ENCODE measurements at regions not wholly inside any gene's neighbourhood (a gene's known extent, or its start where the extent isn't known, plus 50 kb on each side); places are given as distances from the start of the nearest gene placed in this dataset.
"Not testable (repeated sequence)": the region's sequence is repeated elsewhere in the genome, so short reads cannot be mapped to it uniquely, and the experiment has no call there.

GRCh38 chr7:16266877-16267276, 154.5 kb downstream of the CRPPA start:
- no peak for DNase-seq (ENCODE audit: low spot score)

- not testable (repeated sequence) for DNase-seq (ENCODE audit: low spot score)
Measured at GRCh38 chr7:16266470-16266869, 154.9 kb downstream of the CRPPA start.

GRCh38 chr7:16265863-16266458, 155.4 kb downstream of the CRPPA start:
- no peak for DNase-seq (ENCODE audit: low spot score)

- DNase-seq (ENCODE audit: low spot score), result no peak
Measured at GRCh38 chr7:16264823-16265804, 156.2 kb downstream of the CRPPA start.

- no peak for DNase-seq (ENCODE audit: low spot score)
Measured at GRCh38 chr7:16264036-16264819, 157.1 kb downstream of the CRPPA start.

GRCh38 chr7:16263377-16263776, 158.0 kb downstream of the CRPPA start:
- DNase-seq (ENCODE audit: low spot score), result not testable (repeated sequence)

- DNase-seq (ENCODE audit: low spot score), result no peak
Measured at GRCh38 chr7:16261654-16262053, 159.7 kb downstream of the CRPPA start.

- no peak for DNase-seq (ENCODE audit: low spot score)
Measured at GRCh38 chr7:16261100-16261499, 160.2 kb downstream of the CRPPA start.

- DNase-seq (ENCODE audit: low spot score), result no peak
Measured at GRCh38 chr7:16260236-16260728, 161.1 kb downstream of the CRPPA start.

GRCh38 chr7:16256419-16256818, 164.9 kb downstream of the CRPPA start:
- not testable (repeated sequence) for DNase-seq (ENCODE audit: low spot score)

- not testable (repeated sequence) for DNase-seq (ENCODE audit: low spot score)
Measured at GRCh38 chr7:16255952-16256351, 165.4 kb downstream of the CRPPA start.

GRCh38 chr7:16250655-16251054, 170.7 kb downstream of the CRPPA start:
- not testable (repeated sequence) for DNase-seq (ENCODE audit: low spot score)

- DNase-seq (ENCODE audit: low spot score), result not testable (repeated sequence)
Measured at GRCh38 chr7:16249204-16249603, 172.1 kb downstream of the CRPPA start.

GRCh38 chr7:16248556-16248955, 172.8 kb downstream of the CRPPA start:
- DNase-seq (ENCODE audit: low spot score), result not testable (repeated sequence)

GRCh38 chr7:16244469-16244868, 176.9 kb downstream of the CRPPA start:
- DNase-seq (ENCODE audit: low spot score), result no peak

GRCh38 chr7:16242920-16243319, 178.4 kb downstream of the CRPPA start:
- no peak for DNase-seq (ENCODE audit: low spot score)

GRCh38 chr7:16241017-16241416, 180.3 kb downstream of the CRPPA start:
- DNase-seq (ENCODE audit: low spot score), result no peak

GRCh38 chr7:16236381-16236780, 185.0 kb downstream of the CRPPA start:
- DNase-seq (ENCODE audit: low spot score), result no peak

- DNase-seq (ENCODE audit: low spot score), result no peak
Measured at GRCh38 chr7:16235147-16236114, 185.9 kb downstream of the CRPPA start.

GRCh38 chr7:16234493-16235146, 186.7 kb downstream of the CRPPA start:
- no peak for DNase-seq (ENCODE audit: low spot score)

Data from D341Med (cell line).